Retinal pigment epithelial cell (primary cell): ENCODE measurements at regions not wholly inside any gene's neighbourhood (a gene's known extent, or its start where the extent isn't known, plus 50 kb on each side); places are given as distances from the start of the nearest gene placed in this dataset.

Experiments
- DNase-seq: peaks from one replicate; pipeline ENCODE4 v3.0.0-alpha.2; 2010; ENCODE audit warnings: low read depth
- H3K4me3 ChIP-seq: 2 replicates; pipeline ENCODE4 v1.5.1; 2011; ENCODE audit warnings: mild to moderate bottlenecking, low read length, control low read depth, moderate library complexity
- TF ChIP-seq, protein P1 (sequence below): conservative IDR thresholded peaks from 2 replicates; pipeline ENCODE4 v1.5.1; 2011; ENCODE audit warnings: low read depth, low read length, control low read depth, inconsistent platforms

DNA sequence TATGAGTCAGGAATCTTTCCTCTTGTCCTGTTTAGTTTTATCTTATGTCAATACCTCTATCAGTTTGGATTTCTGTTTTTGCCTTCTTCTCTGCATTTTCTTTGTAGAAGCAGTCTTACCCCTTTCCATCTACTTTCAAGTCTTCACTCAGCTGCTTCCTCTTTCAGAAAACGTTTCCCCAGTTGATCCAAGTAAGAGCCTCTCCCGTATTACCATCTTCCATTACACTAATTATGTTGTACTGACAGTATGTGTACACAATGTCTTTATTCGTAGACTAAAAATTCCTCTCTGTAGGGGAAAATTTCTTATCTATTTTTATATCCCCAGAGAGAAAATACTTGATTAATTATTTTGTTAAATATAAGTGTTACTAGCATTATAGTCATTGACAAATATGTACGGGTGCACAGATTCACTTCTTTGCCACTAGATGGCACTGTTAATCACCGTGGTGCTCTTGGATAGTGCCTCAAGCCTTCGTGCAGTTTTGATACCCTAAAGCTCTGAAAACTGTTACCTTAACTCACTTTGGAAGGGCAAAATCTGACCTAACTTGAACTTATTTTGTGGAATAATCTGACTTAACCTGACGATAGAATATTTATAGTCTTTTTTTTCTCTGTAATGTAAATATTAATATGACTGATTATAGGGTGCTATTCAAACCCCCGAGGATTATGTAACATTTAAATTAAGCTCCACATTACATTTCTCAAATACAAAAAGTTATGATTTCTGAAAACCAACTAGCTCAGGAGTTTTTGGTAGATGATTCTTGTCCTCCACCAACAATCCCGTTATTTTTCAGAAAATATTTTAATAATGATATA lies 74.2 kb upstream of the POU1F1 start:
- TF ChIP-seq, protein P1, sequence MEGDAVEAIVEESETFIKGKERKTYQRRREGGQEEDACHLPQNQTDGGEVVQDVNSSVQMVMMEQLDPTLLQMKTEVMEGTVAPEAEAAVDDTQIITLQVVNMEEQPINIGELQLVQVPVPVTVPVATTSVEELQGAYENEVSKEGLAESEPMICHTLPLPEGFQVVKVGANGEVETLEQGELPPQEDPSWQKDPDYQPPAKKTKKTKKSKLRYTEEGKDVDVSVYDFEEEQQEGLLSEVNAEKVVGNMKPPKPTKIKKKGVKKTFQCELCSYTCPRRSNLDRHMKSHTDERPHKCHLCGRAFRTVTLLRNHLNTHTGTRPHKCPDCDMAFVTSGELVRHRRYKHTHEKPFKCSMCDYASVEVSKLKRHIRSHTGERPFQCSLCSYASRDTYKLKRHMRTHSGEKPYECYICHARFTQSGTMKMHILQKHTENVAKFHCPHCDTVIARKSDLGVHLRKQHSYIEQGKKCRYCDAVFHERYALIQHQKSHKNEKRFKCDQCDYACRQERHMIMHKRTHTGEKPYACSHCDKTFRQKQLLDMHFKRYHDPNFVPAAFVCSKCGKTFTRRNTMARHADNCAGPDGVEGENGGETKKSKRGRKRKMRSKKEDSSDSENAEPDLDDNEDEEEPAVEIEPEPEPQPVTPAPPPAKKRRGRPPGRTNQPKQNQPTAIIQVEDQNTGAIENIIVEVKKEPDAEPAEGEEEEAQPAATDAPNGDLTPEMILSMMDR, result peak; percentile 88
- no peak overlapping the region for H3K4me3 ChIP-seq
- DNase-seq, result no peak

DNA sequence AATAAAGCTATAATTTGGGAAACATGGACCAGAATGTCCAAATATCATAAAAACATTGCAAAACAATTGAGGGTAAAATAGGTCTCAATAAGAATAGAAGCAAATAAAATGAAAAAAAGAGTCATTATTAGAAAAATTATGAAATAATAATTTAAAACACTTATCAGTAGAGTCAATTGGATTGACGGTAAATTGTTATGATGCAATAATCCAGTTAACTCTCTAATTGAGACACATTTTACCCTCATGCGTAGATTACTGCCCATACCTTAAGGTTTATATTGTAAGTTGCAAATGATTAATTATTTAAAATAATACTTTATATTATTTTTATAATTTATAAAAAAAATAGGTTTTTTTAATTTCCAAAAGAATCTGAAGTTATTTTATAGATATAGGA lies 73.4 kb upstream of the POU1F1 start:
- DNase-seq, result no peak
- no peak overlapping the region for H3K4me3 ChIP-seq
- TF ChIP-seq, protein P1, result no peak

DNA sequence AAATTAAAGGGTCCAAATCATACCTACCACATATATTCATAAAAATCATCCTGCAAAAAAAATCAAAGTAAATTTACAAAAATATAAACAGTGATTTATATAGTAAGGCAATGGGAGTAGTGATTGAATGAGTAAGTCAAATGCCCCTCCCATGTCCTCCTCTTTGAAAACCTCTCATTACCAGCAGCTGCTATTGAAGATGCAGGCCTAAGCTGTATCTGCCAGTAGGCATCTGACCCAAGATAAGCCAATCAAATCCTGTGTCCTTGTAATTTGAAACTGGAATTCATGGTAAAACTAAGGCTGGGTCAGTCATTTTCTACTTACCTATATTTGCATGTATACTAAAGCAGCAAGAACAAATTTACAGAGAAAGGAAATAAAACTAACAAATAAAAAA lies 60.4 kb upstream of the POU1F1 start:
- DNase-seq, result no peak
- TF ChIP-seq, protein P1, result no peak
- H3K4me3 ChIP-seq, result no peak overlapping the region

DNA sequence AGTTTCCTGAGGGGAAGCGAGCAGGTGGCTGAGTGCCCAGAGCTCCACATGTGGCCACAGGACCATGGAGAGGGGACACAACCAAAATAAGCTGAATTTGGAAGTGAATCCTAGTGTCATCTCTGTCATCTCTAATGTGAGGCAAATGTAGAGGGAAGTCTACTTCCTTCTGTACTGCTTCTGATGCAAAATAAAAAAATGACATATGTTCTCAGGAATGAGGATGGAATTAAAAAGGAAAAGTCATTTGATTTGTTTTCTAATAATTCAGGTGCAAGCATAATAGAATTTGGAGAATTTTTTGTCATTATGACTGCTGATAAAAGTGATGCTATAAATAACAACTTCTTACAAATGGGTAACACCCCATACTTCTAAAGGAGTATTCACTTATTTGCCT lies 59.5 kb upstream of the POU1F1 start:
- no peak for DNase-seq
- TF ChIP-seq, protein P1, result no peak
- H3K4me3 ChIP-seq, result no peak overlapping the region

DNA sequence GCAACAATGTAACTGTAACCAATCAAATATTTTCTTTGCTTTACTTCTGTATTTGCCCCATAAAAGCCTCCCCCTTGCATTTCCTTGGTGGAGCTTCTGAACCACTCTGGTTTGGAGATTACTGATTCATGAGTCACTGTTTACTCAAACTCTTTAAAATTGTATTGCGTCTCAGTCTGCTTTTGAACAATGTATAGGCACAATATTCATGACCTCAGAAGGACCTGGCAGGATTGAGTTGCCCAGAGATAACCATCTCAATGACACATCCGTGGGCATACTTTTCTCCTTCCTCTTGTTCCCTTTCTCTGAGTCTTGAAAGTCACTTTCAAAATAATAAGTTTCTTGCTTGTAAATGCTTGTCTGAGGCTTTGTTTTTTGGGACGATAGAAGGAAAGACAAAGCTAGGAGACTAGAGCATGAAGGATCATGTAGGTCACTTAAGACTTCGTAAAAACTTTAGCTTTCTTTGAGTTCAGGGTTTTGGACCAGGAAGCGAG lies 57.1 kb upstream of the POU1F1 start:
- TF ChIP-seq, protein P1, result no peak
- DNase-seq, result peak; percentile 83
- H3K4me3 ChIP-seq, result no peak overlapping the region

DNA sequence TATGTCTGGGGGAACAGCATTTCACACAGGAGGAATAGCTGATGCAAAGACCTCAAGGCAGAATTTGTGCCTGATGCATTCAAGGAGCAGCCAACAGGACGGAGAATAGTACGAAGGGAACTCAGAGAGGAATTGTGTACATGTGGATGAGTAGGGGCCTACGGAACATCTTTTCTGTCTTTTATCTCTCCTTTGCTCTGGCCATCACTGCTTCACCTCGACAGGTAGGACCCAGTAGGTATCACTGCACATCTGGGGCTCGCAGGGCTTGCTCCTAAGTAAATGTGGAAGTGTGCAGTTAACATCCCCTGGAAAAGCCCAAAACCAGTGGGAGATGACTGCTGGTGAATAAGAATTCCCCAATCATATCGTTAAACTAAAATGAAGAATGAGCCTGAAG lies 56.4 kb upstream of the POU1F1 start:
- DNase-seq, result no peak
- TF ChIP-seq, protein P1, result no peak
- no peak overlapping the region for H3K4me3 ChIP-seq

DNA sequence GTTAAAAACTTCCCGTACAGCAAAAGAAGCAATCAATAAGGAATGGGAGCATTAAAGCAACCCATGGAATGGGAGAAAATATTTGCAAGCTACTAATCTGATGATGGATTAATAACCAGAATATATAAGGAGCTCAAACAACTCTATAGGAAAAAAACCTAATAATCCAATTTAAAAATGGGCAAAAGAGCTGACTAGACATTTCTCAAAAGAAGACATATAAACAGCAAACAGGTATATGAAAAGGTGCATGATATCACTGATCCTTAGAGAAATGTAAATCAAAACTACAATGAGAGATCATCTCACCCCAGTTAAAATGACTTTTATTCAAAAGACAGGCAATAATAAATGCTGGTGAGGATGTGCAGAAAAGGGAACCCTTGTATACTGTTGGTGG lies 52.7 kb upstream of the POU1F1 start:
- DNase-seq, result no peak

More for the DNA sequence above, 52.7 kb upstream of the POU1F1 start:
- TF ChIP-seq, protein P1, result no peak
- H3K4me3 ChIP-seq, result no peak overlapping the region
